AG09319 (cell line): ENCODE measurements at regions not wholly inside any gene's neighbourhood (a gene's known extent, or its start where the extent isn't known, plus 50 kb on each side); places are given as distances from the start of the nearest gene placed in this dataset.

Source experiments
- DNase-seq: peaks from one replicate; pipeline ENCODE4 v3.0.0-alpha.2; 2010; ENCODE audit warnings: low read depth; ENCODE audit errors: extremely low read depth
- CTCF ChIP-seq: IDR thresholded peaks from 2 replicates; pipeline ENCODE4 v1.5.1; 2011; ENCODE audit warnings: low read depth, mild to moderate bottlenecking, inconsistent platforms, low read length, moderate library complexity

GRCh38 chr6:113476937-113477839, 380.0 kb upstream of the MARCKS start:
- DNase-seq, result no peak
- TF ChIP-seq CTCF, result no peak

- no peak for DNase-seq
- TF ChIP-seq CTCF, result no peak
Measured at GRCh38 chr6:113480616-113481015, 376.5 kb upstream of the MARCKS start.

- DNase-seq, result no peak
- no peak for TF ChIP-seq CTCF
Measured at GRCh38 chr6:113481458-113481857, 375.7 kb upstream of the MARCKS start.

- TF ChIP-seq CTCF, result no peak
Measured at GRCh38 chr6:113481910-113482309, 375.2 kb upstream of the MARCKS start.

GRCh38 chr6:113482771-113483170, 374.4 kb upstream of the MARCKS start:
- DNase-seq, result no peak

More at GRCh38 chr6:113481910-113482309, 375.2 kb upstream of the MARCKS start:
- no peak for DNase-seq

GRCh38 chr6:113486199-113486598, 370.9 kb upstream of the MARCKS start:
- TF ChIP-seq CTCF, result no peak
- DNase-seq, result no peak

More at GRCh38 chr6:113482771-113483170, 374.4 kb upstream of the MARCKS start:
- TF ChIP-seq CTCF, result no peak

- DNase-seq, result no peak
- TF ChIP-seq CTCF, result no peak
Measured at GRCh38 chr6:113487489-113488058, 369.6 kb upstream of the MARCKS start.
